AML-193 (cell line): ENCODE measurements at regions not wholly inside any gene's neighbourhood (a gene's known extent, or its start where the extent isn't known, plus 50 kb on each side); places are given as distances from the start of the nearest gene placed in this dataset.
"Not testable (repeated sequence)": the region's sequence is repeated elsewhere in the genome, so short reads cannot be mapped to it uniquely, and the experiment has no call there.

Experiments used
- DNase-seq, 2 experiments: peaks; one replicate each; lab custom pipeline; 2025; lab: John Stamatoyannopoulos, UW

DNA sequence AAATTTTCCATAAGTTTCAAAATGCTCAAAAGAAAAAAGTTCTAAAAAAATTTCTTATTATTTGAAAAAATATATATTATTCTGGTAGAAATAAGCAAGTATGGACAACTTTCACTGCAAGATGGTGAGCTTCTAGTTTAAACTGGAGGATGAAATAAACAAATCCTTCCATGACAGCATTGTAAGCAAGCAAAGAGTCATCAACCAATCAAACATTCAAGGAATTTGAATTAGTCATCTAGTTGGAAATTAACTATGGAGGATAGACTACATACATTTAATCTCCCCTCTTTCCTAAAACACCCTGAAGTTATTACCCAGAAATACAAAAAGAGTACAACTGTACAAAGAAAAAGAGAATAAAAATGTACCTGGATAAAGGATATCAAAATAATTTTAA lies 51.0 kb upstream of the IRX5 start:
- DNase-seq: no peak

DNA sequence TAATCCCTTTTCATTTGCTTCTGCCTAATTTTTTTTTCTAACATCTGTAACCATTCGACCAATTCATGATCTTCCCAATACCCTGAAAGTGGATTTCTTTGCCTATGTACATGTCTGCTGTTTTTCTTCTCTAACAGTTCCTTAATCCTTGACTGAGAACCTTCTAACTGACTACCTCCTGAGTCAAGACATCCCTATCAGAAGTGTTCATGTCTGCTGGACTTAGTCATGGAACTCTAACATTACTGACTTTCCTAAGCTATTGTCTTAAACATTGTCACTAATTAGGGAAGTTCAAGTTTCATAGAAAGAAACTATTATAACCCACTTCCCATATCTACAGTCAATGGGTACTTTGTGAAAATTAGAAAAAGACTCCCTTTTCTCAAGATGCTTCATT lies 52.4 kb upstream of the IRX5 start:
- no peak for DNase-seq

DNA sequence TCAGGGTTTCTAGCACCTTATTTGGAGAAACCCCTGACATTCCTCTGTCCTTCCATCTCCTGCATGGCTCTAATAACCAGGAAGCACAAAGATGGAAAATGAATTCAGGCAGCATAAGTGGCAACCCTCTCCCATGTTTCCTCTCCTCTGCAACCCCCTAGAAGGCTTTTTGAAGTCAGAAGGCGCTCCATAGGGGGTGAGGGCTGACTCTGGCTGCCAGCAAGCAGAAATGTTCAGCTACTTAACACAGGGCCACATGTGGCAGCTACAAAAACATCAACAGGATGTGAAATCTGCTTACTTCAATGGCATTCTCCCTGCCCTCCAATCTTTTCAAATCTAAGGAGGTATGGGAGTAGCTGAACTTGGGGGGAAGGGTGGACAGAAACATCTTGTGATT lies 55.2 kb upstream of the IRX5 start:
- no peak for DNase-seq

DNA sequence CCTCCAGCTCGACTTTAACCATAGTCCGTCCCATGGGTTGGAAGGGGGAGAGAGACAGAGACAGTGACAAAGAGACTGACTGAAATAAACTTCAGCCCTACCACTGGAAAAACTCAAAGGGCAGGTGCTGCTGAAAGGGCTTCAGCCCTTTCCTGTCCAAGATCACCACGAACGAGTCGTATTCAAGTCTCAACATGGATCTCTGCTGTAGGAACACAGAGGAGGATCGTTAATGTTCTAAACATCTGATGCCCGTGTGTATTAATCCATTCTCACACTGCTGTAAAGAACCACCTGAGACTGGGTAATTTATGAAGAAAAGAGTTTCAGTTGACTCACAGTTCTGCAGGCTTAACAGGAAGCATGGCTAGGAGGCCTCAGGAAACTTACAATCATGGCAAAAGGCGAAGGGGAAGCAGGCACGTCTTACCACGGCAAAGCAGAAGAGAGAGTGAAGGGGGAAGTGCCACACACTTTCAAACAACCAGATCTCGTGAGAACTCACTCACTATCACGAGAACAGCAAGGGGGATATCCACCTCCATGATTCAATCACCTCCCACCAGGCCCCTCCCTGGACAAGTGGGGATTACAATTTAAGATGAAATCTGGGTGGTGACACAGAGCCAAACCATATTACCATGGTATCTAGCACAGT lies 56.8 kb upstream of the IRX5 start:
- DNase-seq: not testable (repeated sequence)

DNA sequence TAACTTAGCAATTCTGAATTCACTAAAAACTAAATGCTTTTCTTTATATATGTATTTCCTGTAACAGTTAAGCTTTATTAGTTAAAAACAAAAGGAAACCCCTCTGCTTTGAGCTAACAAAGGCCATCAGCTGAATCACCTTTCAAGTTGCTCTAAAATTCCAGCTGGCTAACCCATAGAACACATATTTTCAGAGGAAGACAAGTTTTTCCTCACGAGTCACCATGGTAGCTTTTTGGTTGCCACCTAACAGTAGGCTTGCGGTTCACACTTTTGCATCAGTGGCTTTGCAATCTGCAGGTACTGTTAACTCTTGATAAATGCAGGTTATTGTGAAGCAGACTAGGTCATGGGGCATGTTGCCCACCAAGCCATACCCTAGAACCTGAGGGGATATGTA lies 57.6 kb upstream of the IRX5 start:
- no peak for DNase-seq

DNA sequence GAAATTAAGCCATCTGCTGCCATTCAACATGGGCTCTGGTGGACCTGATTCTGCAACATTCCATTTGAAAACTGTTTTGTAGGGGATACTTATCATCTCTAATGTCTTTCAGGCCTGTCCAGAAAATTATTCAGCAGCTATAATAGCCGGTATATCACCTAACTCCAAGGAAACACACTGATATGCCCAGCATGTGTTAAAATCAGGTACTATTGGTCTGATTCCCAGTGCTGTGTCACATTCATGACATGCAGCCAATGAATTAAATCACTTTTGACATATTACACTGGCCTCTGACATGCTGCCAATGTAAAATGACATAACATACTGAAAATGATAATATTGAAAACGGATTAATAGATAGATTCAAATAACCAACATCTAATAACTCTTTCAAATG lies 60.5 kb upstream of the IRX5 start:
- DNase-seq: no peak

DNA sequence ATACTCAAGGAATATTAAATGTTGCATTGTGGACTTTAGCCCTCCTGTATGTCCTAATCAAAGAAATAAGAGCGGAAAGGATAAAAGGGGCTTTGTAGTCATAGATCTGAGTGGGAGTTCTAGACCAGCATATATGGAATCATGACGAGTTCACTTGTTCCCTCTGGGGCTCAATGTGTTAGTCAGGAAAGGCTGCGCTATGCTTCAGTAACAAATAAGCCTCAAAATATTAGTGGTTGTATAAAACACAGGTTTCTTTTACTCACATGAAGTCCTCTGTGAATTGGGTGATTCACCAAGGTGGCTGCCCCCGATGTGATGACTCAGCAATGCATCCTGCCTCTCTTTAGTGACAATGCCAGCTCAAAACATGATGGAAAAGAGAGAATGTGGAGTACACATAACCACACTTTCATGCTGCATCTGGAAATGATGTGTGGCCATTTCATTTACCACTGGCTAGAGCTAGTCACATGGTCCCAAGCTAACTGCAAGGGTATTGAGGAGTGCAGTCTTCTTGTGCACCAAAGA lies 63.3 kb upstream of the IRX5 start:
- no peak for DNase-seq

DNA sequence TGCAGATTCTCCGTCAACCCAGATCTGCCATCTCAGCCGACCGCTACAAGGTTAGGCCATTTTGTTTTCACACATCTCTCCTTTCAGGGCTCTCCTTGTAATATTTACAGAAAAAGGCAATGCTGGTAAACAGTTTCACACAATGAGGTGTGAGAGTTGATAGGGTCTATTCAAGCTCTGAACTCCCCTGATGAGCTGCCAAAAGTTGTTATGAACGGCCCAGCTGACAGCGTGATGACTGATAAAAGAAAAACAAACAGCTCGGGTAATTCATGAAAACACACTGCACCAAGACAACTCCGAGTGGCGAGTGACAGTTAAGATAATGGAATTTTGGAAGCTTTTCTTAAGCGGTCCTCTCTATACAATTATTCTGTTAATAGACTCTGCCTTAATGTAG lies 68.1 kb upstream of the IRX5 start:
- no peak for DNase-seq

DNA sequence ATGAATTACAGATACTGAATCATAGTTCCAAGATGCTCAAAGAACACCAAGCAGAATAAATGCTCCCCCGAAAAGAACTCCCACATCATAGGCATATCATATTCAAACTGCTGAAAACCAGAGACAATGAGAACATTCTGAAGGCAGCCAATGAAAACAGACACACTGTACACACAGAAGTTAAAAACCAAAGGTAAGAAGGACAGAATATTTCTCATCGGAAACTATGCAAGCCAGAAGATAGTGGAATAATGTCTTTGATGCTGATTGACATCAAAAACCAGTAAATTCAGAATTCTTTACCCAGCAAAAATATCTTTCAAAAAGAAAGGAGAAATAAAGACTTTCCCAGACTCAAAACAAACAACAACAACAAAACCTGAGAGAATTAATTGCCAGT lies 73.8 kb upstream of the IRX5 start:
- no peak for DNase-seq

DNA sequence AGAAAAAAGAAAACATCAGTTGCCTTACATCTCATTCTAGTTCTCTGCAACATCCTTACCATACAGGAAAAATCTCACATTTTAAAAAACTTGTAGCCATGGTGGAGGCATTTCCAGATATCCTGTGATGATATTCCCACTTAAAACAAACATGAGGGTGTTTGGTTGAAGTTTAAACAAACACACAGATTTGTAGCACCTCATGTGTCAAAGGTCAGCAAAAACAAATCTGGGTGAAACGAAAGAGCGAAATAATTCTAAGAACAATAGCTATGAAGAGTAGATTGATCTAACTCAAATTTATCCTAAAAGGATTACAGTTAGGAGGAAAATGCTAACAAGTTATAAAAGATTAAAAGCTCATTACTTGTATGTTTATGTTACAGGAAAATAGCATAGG lies 83.1 kb upstream of the IRX5 start:
- DNase-seq: no peak

DNA sequence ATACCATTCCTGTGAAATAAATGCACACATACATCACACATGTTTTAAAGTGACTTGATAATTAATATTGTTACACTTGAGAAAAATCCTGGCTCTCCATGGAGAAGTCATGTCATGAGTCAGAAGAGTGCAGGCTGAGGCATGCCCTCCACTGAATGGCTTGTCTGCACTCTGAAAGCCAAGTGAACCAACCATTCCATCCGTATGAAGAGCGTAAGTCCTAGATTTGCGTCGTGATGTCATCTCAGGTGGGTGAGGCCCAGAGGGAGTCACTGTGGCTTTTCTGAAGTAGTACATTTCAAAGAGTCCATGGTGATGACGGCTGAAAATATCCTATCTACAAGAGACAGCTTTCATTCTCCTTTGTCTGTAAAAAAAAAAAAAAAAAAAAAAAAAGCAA lies 83.5 kb upstream of the IRX5 start:
- no peak for DNase-seq

DNA sequence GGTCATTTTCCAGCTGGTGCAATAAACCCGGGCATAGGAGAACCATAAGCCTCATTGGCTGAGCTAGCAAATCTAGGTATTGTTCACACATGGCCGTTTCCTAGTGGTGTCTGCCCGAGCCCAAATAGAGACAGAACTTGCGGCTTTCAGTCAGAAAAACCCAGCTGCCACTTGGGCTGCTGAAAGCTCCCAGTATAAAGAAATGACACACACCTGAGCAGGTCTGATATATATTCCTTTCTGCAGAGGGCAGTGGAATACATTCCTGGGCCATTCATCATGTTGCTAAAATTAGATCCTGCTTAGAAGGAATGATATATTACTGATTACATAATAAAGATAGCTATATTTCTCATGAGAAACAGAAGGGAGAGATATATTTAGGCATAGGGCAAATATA lies 83.9 kb upstream of the IRX5 start:
- no peak for DNase-seq

DNA sequence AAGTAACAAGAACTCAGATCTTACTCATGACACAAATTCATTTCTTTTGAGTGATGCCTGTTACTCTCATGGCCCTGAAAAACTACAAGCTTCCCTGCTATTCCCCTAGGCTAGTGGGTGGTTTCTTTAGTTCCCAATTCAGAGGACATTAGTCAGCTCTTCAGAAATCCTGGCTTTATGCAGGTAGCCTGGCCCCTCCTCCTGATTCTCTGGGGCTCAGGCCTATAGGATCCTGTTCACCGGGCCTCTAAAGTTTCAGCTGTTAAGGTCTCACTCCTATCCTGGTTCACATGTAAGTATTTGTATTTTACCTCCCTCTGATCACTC lies 87.3 kb upstream of the IRX5 start:
- no peak for DNase-seq

DNA sequence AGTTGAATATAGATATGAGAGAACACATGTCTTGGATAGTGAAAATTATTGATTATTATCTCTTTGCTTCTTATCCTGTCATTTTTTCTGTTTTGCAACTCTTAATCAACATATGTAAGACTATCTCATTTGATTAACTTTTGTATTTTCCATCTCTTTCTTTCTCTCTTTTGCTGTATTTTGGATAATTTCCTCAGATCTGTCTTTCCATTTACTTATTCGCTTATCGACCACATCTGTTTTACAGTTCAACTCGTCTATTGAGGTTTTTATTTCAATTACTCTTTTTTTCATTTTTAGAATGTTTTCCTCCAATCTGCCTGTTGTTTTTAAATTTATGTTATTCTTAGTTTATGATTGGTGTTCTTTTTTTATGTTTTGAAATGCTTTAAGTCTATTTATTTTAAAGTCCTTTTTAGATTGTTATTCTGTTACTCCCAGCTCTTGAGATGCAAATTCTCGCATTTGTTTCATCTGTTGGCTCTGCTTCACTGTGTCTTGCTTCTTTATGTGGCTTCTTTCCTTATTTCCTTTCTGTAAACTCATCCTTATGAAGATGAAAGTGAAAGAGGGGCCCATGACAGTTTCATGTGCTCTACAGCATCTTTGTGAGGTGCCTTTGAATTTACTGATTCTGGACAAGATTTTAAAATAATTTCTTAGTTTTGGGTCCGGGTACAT lies 87.8 kb upstream of the IRX5 start:
- DNase-seq: no peak

DNA sequence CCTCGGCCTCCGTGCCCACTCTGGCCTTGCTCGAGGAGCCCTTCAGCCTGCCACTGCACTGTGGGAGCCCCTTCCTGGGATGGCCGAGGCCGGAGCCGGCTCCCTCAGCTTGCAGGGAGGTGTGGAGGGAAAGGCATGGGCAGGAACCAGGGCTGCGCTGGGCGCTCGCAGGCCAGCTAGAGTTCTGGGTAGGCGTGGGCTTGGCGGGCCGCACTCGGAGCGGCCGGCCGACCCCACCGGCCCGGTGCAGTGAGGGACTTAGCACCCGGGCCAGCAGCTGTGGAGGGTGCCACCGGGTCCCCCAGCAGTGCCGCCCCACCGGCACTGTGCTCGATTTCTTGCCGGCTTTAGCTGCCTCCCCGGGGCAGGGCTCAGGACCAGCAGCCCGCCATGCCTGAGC lies 101.0 kb upstream of the IRX5 start:
- DNase-seq: no peak

DNA sequence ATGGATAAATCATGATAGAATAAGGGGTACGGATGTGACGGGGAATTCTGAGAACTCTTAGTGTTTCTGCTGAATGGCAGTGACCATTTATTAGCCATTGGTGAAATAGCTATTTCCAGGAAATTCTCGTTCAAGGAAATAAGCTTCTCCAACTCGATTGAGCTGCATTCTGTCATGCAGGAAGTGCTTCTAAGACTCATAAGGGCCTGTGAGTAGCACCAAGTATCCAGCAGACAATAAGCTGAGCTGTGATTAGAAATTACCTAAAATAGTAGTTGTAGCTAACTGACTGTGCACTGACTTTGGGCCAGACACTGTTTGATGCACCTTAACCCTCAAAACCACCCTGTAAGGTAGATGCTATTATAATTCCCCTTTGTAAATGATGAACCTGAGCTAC lies 107.8 kb upstream of the IRX5 start:
- no peak for DNase-seq

DNA sequence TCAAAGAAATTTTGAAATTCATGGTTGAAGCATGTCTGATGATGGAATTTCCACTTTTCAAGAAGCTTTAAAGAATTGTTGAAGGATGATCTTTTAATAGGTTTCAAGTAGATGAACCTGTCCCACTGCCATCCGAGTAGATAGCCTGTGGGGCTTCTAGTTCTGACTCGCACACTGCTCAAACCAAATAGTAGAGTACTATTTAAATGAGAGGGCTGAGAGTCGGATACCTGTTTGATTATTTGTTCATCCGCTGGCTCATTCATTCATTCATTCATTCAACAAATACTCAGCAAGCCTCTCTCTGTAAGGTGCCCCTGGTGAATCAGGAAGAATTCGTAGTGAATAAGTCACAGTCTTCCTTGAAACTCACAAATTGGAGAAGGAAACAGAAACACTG lies 108.2 kb upstream of the IRX5 start:
- DNase-seq: no peak

DNA sequence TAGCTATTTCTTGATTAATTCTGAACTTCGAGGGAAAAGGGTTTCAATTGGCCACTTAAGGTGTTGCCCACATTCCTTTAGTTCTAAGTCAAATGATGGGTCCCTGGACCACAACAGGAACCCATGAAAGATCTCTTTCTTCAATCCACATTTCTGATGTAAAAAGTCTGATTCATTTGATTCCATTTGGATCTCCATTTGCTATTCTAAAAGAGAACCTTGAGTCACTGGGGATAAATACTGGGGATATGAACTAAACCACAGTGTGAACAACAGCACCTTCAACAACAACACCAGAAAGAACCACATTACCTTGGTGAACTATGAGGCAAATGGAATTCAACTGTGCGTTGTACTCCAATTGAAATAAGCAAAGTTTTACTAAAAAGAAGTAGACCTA lies 108.9 kb upstream of the IRX5 start:
- no peak for DNase-seq

DNA sequence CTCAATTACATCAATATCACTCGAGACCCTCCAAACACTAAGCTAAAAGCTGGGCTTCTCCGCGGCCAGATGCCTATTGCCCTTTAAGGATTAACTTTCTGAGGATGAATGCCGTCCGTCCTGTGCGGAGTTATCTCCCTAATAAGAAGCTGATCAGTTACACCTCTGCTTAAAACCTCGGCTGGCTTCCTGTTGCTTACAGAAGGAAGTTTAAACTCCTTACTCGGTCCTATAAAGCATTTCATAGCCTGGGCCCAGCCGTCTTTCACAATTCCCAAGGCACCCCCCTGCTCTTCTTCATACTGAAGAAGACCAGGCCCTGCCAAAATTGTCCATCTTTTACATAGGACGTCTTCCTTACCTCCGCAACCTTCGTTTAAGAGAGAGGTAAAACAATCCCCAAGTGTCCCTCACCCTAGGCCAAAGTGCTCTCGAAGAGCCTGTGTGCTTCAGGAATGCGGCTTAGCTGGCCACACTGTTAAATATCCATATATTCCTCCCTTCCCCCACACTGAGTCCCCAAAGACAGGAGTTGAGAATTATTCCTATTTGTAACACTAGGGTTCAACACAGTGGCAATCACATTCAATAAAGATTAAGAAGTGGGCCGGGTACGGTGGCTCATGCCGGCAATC lies 112.6 kb upstream of the IRX5 start:
- DNase-seq: no peak

DNA sequence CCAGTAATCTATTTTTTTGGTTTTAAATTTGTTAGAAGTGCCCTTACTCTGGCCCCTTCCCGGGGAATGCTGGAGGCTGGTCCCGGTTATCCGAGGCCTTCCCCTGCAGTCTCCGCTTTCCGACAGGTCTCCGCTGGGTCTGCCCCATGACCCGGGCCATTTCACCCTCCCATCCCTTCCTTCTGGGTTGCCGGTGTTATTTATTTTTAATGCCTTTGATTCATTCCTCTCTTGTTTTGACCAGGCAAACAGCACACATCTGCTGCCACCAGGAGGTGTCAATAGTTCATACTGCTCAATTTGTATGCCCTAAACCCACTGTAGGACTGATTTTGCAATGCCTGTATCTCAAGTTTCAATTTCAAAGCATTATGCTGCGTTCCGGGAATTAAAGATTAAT lies 113.2 kb upstream of the IRX5 start:
- peak in 1 of 2 experiments; percentile 29 for DNase-seq

DNA sequence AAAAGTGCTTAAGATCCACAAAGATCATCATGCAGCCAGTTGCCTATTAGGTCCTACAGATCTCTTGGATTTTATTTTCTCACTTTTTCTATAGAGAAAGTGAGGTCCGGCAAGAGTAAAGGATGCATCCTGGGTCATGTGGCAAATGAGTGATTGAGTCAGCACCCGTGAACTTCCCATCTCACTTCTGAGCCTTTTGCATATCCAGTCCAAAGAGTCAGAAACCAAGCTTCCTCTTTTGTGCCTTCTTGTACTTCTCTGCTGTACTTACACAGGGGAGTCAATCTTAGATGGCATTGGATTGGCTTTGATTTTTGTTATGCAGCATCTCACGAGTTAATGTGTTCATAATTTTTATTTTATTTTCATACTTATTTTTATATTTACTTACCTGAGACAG lies 114.2 kb upstream of the IRX5 start:
- peak; percentile 15 to 28 for DNase-seq

DNA sequence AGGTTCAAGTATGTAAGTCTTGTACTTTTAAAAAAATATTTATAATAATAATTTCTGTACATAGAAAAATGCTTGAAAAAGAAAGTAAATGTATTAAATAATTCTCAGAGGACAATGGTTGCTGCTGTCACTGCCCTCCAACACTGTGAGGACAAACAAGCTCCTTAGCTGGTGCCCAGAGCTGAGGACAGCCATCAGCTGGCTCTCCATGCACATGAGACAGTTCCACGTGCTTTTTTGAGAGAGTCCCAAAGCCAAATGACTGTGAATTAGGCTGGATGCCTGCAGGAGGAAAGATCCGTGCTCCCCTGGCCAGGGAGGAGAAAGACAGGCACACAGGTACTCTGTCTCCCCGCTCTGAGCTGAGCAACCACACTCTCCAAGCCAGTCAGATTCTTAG lies 115.5 kb upstream of the IRX5 start:
- no peak for DNase-seq

DNA sequence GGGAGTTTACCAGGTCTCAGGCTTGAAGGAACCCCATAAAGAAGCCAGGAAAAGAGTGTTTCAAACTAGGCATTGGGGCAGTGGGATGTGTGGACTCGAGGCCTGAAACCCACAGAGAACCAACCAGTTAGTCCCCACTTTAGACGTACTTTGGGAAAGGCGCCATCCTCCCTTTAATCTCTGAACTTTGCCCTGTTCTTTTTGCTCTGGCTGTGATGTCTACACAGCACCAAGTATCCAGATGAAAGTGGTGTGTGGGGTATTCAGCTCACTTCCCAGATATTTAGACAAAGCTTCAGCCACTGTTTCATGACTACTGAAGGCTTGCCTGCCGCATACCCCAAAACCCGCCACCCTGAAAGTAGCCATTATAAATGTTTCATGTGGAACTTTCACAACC lies 116.9 kb upstream of the IRX5 start:
- no peak for DNase-seq

DNA sequence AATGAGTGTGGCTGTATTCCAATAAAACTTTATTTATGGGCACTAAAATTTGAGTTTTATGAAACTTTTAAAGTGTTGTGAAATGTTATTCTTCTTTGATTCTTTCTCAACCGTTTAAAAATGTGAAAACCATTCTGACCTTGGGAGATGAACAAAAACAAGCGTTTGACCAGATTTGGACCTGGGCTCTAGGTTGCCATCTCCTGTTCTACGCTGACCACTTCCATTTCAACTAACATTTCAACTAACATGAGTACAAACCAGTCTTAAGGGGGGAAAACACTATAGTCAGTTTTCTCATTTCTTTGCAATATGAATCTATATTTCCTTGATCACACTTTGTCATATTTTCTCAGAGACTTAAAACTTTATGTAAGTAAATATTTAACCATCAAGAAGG lies 118.4 kb upstream of the IRX5 start:
- no peak for DNase-seq
